Sigmoid colon (tissue), 3 donors: ENCODE measurements at regions not wholly inside any gene's neighbourhood (a gene's known extent, or its start where the extent isn't known, plus 50 kb on each side); places are given as distances from the start of the nearest gene placed in this dataset.

ENCODE experiments used
- POLR2A ChIP-seq, 2 donors: fragments of 450-650 bp; IDR thresholded peaks; one replicate each; pipeline ENCODE4 v1.6.1; 2016; ENCODE audit warnings: antibody characterized with exemption in 2 of 2, mild to moderate bottlenecking in 2 of 2, moderate library complexity in 2 of 2
- TF ChIP-seq, protein P1 (sequence below), 4 experiments: fragments of 450-650 bp in 3 of 4; fragments of 200-600 bp in 1 of 4; IDR thresholded peaks; one replicate each; pipeline ENCODE4 v1.5.1; 2016 to 2019; ENCODE audit warnings: antibody characterized with exemption in 4 of 4, mild to moderate bottlenecking in 3 of 4, moderate library complexity in 2 of 4

DNA sequence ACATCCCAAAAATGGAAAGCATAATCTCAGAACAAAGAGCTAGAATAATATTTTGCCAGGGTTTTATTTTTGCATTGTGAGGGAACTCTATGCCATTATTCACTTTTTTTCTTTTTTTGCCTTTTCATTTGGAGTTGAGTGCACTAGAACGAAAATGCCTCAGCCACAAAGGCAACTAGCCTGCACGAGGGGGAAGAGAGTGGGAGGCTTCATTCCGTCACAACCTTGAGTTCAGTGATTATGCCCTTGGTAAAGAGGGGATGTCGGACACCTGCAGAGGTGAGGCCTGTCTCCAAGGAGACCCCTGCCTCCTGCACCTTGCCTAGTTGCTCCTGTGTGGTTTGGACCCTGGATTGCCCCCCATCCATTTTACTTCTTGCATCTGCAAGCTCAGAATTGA lies 232.7 kb downstream of the TEX36 start:
- no peak for TF ChIP-seq POLR2A (IDR thresholded peaks at IDR 0.05)
- TF ChIP-seq, protein P1, sequence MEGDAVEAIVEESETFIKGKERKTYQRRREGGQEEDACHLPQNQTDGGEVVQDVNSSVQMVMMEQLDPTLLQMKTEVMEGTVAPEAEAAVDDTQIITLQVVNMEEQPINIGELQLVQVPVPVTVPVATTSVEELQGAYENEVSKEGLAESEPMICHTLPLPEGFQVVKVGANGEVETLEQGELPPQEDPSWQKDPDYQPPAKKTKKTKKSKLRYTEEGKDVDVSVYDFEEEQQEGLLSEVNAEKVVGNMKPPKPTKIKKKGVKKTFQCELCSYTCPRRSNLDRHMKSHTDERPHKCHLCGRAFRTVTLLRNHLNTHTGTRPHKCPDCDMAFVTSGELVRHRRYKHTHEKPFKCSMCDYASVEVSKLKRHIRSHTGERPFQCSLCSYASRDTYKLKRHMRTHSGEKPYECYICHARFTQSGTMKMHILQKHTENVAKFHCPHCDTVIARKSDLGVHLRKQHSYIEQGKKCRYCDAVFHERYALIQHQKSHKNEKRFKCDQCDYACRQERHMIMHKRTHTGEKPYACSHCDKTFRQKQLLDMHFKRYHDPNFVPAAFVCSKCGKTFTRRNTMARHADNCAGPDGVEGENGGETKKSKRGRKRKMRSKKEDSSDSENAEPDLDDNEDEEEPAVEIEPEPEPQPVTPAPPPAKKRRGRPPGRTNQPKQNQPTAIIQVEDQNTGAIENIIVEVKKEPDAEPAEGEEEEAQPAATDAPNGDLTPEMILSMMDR (IDR thresholded peaks at IDR 0.05): no peak
